ENCODE measurements at regions not wholly inside any gene's neighbourhood (a gene's known extent, or its start where the extent isn't known, plus 50 kb on each side); places are given as distances from the start of the nearest gene placed in this dataset.

- no peak for DNase-seq
These were observed 235.7 kb downstream of the HTR1A start for GRCh38 chr5:63726496-63726895.

DNA sequence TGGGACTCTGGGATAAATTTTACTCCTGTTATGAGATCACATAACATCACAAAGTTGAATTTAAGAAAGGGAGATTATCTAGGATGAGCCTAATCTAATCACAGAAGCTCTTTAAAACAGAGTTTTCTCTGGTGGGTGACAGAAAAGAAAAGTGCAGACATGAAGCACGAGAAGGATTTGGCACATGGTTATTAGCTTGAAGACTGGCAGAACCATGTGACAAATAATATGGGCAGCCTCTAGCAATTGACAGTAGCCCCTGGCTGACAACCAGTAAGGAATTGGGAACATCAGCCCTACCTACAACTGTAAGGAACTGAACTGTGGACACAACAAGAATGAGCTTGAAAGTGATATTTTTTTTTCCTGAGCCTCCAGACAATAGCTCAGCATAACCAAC, 243.1 kb downstream of the HTR1A start:
- DNase-seq: no peak

GRCh38 chr5:63700241-63700640, 262.0 kb downstream of the HTR1A start:
- DNase-seq: no peak

- DNase-seq: no peak
These were observed 264.4 kb downstream of the HTR1A start for GRCh38 chr5:63697811-63698210.

GRCh38 chr5:63690546-63690945, 271.7 kb downstream of the HTR1A start:
- DNase-seq: no peak

DNA sequence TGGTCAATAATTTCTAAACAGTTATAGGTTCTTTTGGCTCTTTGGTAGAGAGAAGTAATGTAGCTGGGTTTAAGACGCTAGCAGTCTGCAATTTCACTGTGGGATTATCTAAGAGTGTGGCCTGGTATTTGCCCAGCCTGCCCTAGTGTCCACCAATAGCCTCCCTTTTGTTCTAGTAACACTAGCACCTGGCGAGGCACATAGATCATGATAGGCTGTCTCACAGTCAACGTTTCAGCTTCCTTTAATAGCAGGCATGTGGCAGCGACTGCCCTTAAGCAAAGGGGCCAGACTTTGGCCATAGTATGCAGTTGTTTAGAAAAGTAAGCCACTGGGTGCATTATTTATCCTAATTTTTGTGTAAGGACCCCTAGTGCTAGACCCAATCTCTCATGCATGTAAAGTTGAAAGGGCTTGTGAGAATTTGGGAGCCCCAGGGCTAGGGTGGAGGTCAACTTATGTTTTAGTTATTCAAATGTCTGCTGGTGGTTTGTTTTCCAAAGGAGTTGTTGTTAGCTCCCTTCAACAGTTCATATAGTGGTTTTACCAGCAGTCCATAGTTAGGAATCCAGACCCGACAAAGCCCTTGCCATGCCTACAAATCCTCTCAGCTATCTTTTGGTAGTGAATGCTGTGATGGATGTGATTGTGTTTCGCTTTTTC, 274.3 kb downstream of the HTR1A start:
- no peak for DNase-seq

GRCh38 chr5:63686938-63687337, 275.3 kb downstream of the HTR1A start:
- no peak for DNase-seq

DNA sequence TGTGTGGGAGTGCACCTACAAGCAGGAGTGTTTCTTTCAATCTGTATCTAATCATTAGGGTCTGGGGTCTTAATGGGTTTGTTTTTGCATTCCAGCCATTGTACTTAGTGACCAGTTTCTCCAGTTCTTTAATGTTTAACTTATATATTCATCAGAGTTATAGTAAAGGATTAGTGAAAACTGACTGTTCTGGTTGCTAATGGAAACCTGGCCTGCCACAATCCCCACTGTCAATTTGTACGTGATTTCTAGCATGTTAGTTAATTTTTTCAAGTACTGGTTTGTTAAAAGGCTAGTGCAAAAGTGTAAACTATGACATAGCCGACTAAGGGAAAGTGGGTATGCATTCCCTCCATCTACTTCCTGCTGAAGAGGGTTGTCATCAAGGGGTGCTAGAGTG, 276.1 kb downstream of the HTR1A start:
- no peak for DNase-seq

DNA sequence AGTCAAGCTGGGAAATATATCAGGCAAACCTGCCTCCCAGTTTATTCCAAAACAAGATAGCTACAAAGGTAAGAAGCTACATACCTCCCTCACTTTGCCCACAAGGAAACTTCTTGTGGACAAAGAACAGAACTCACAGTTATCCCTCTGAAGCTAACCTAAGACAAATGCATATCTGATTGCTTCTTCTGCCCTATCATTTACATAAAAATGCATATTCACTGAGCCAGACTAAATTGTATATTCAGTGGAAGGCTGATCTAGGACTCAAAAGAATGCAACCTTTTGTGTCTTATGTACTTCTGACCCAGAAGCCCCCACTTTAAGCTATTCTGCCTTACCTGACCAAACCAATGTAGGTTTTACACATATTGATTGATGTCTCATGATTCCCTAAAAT, 276.8 kb downstream of the HTR1A start:
- no peak for DNase-seq

- no peak for DNase-seq
These were observed 287.4 kb downstream of the HTR1A start for GRCh38 chr5:63674881-63675280.

- no peak for DNase-seq
These were observed 307.2 kb downstream of the HTR1A start for GRCh38 chr5:63655043-63655442.

DNA sequence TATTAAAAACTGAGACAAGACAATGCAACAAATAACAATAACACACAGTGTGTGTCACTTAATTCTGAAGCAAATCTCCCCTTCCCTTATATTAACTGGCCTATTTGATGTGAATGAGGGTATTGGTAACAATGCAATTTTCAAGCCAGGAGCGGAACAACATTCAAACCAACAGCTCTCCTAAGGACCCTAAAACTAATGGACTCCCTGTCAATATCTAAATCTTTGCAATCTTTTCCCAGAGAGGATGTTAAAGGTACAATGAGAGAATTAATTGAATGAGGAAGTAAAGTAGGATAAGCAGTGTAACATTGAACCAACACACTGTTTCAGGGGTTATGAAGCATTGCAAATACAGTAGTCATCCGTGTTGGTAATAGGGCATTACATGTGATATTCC, 311.7 kb downstream of the HTR1A start:
- no peak for DNase-seq

DNA sequence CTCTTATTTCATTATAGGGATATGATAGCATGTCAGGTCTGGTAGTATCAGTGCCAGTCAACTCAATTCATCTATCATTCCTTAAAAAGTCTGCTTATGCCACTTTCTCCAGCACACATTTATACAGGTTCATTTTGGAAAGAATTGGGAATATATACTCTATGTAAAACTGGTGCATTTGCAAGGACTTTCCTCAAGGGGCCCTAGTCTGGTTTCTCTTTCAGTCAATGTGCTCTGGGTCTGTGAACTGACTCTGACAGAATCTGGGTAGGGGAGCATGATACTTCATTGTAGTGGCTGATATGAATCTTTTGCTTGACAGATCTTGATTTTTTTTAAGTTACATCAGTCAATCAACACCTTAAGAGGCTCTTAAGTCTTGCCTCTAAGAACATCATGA, 313.9 kb downstream of the HTR1A start:
- no peak for DNase-seq

DNA sequence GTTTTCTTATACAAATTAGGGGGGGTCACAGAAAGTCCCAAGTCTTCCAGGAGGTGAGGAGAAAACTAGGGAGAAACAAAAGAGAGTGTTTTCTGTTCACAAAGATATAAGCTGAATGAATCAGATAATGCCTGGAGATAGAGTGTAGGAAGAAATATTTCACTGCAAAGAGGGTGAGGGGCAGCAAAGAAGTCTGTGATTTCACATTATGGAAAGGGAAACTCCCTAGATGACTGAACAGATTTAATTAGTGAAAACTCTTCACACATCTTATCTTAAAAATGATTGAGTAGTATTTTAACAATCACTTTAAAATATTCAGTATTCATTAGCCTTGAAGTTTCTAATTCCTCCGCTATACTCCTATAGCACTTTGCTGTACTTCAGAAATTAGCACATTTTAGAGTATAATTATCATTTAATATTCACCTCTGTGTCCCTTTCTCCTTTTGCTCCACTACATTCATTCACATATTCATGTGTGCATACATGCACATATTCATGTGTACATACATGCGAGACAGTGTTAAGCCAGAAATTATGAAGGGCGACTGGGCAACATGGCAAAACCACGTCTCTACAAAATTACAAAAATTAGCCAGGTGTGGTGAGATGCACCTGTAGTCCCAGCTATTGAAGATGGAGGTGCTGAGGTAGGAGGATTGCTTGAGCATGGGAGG, 332.2 kb downstream of the HTR1A start:
- no peak for DNase-seq

- DNase-seq: no peak
These were observed 348.8 kb downstream of the HTR1A start for GRCh38 chr5:63613442-63613841.

DNA sequence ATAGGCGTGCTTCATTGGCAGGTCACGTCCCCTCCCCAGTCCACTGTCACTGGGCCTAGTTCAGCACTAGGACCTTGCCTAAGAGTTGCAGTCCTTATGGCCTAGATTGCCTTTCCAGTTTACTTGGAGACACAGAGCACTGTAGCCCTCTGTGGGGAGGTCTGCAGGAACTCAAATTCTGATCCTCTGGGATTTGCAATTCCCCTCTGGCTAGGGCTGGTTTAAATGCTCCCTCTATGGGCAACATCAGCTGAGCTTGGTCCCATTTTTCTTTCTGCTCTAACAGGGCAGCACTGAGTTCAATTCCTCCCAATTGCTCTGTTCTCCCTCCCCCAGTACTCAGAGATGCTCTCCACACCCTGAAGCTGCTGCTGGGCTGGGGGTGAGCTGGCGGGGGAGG, 358.2 kb downstream of the HTR1A start:
- no peak for DNase-seq

- no peak for DNase-seq
These were observed 359.3 kb downstream of the HTR1A start for GRCh38 chr5:63602971-63603370.

- DNase-seq: no peak
These were observed 366.0 kb downstream of the HTR1A start for GRCh38 chr5:63596254-63596653.

DNA sequence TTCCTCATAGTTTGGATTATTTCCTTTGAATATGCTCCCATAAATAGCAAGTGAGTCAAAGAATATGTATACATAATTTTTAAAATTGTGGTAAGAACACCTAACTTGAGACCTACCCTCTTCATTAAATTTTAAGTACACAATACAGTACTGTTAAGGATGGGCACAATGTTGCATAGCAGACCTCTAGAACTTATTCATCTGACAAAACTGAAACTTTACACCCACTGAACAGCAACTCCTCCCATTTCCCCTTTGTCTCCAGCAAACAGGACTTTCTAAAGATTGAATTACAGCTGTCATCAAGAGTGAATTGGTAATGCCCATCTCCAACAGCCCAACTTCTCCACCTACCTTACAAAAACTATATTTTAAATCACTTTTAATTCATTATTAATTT, 388.9 kb downstream of the HTR1A start:
- DNase-seq: no peak

GRCh38 chr5:63572740-63573139, 389.5 kb downstream of the HTR1A start:
- no peak for DNase-seq

GRCh38 chr5:63570752-63571151, 391.5 kb downstream of the HTR1A start:
- DNase-seq: no peak

- no peak for DNase-seq
These were observed 397.5 kb downstream of the HTR1A start for GRCh38 chr5:63564789-63565188.

GRCh38 chr5:63563008-63563917, 399.0 kb downstream of the HTR1A start:
- DNase-seq: no peak

GRCh38 chr5:63555874-63556273, 406.4 kb downstream of the HTR1A start:
- DNase-seq: no peak
